ENCODE measurements at regions not wholly inside any gene's neighbourhood (a gene's known extent, or its start where the extent isn't known, plus 50 kb on each side); places are given as distances from the start of the nearest gene placed in this dataset.

- no peak overlapping the region for H2BK15ac ChIP-seq (ENCODE audit: low read depth, low read length)
- ATAC-seq (ENCODE audit: low read depth): no peak
- H2AFZ ChIP-seq (replicated peaks; ENCODE audit: low read length, poor library complexity): no peak overlapping the region
- H3K4me3 ChIP-seq (ENCODE audit: insufficient read depth, low read depth, low read length): no peak overlapping the region
- no peak overlapping the region for H3K9ac ChIP-seq (ENCODE audit: low read depth, low read length)
- DNase-seq: no peak
- H2BK20ac ChIP-seq (ENCODE audit: low read depth, low read length): no peak overlapping the region
- H3K9me3 ChIP-seq (ENCODE audit: control insufficient read depth, insufficient read depth, low read length): no peaks in the 10 kb centered on the region
- H2BK5ac ChIP-seq (ENCODE audit: low read depth, low read length, poor library complexity, severe bottlenecking): no peak overlapping the region
- CTCF ChIA-PET: no interaction called here
- H3K79me1 ChIP-seq (ENCODE audit: low read depth in 1 of 2, low read length in 2 of 2): no peaks in the 10 kb centered on the region
- intact Hi-C loops (cut with micrococcal nuclease) (no loop called here), dilution Hi-C loops (cut with HindIII; ENCODE audit: low sequenced_read_pairs, unreplicated experiment) (no loop called here), in situ Hi-C loops (cut with MboI; ENCODE audit: low sequenced_read_pairs) (no loop called here)
- H4K91ac ChIP-seq (ENCODE audit: insufficient read depth, low read depth, low read length): no peak overlapping the region
- no peaks in the 10 kb centered on the region for H3K36me3 ChIP-seq (ENCODE audit: control insufficient read depth, insufficient read depth, low read length)
- H4K5ac ChIP-seq (ENCODE audit: low read depth, low read length): no peak overlapping the region
- no peaks in the 10 kb centered on the region for H3K4me1 ChIP-seq (ENCODE audit: control insufficient read depth, insufficient read depth, low read length)
- no TSS peak for BruUV-seq (replicated peaks)
- H3K9me1 ChIP-seq (ENCODE audit: insufficient read depth, low read length): no peaks in the 10 kb centered on the region
- H4K20me1 ChIP-seq (ENCODE audit: insufficient read depth, low read length): no peaks in the 10 kb centered on the region
- H2AK5ac ChIP-seq (ENCODE audit: low read depth, low read length): no peak overlapping the region
- no CpG with 5 or more reads among the region's 4 CpGs for WGBS, 2 experiments (ENCODE audit: extremely low coverage in 2 of 2, insufficient read length in 1 of 2)
- no peak for TF ChIP-seq FOS (IDR thresholded peaks at IDR 0.05; ENCODE audit: low read depth, low read length)
- no peak for TF ChIP-seq NFE2L2 (IDR thresholded peaks at IDR 0.05; ENCODE audit: low read depth, low read length)
- no peak for TF ChIP-seq MXI1 (IDR thresholded peaks at IDR 0.05; ENCODE audit: borderline replicate concordance, low read depth, low read length)
- TF ChIP-seq RAD21 (IDR thresholded peaks at IDR 0.05; ENCODE audit: low read length): no peak
- no peak for TF ChIP-seq CTCF (conservative IDR thresholded peaks at IDR 0.05; ENCODE audit: low read depth, low read length)
- TF ChIP-seq RFX5 (IDR thresholded peaks at IDR 0.05; ENCODE audit: low read depth, low read length): no peak
- no peak for TF ChIP-seq CHD1 (IDR thresholded peaks at IDR 0.05; ENCODE audit: low read depth, low read length)
- H4K8ac ChIP-seq (ENCODE audit: low read depth in 2 of 2, low read length in 2 of 2): no peak overlapping the region
- no peak overlapping the region for H3K56ac ChIP-seq (ENCODE audit: extremely low read depth, insufficient read depth, low read length)
- H2BK120ac ChIP-seq (ENCODE audit: low read depth, low read length): no peak overlapping the region
- no peak overlapping the region for H3K23ac ChIP-seq (ENCODE audit: low read depth, low read length)
- H3K14ac ChIP-seq (replicated peaks; ENCODE audit: low read depth, low read length): no peak overlapping the region
- H3K4me2 ChIP-seq (ENCODE audit: low read depth, low read length): no peak overlapping the region
- no peak overlapping the region for H3K27ac ChIP-seq (ENCODE audit: insufficient read depth, low read length)
- H3K18ac ChIP-seq (ENCODE audit: low read depth, low read length): no peak overlapping the region
- POLR2A ChIA-PET (ENCODE audit: unreplicated experiment): no interaction called here
- H3K4ac ChIP-seq (ENCODE audit: low read depth, low read length): no peak overlapping the region
- no peak overlapping the region for H2AK9ac ChIP-seq (replicated peaks; ENCODE audit: low read depth, low read length, poor library complexity)
- H3K27me3 ChIP-seq (ENCODE audit: control insufficient read depth, insufficient read depth, low read length): no peaks in the 10 kb centered on the region
Measured at GRCh38 chr6:168865522-168865921, 388.1 kb downstream of the THBS2 start.
